Mucosa of descending colon (tissue), 3 donors: ENCODE measurements at regions not wholly inside any gene's neighbourhood (a gene's known extent, or its start where the extent isn't known, plus 50 kb on each side); places are given as distances from the start of the nearest gene placed in this dataset.
"Not testable (repeated sequence)": the region's sequence is repeated elsewhere in the genome, so short reads cannot be mapped to it uniquely, and the experiment has no call there.

Experiments used
- ATAC-seq: fragments of 200-7000 bp; cut with Tn5 transposase; one replicate; pipeline ENCODE4 v1.9.1; 2020; ENCODE audit warnings: mild to moderate bottlenecking, moderate library complexity
- DNase-seq, 3 donors: peaks; one replicate each; pipeline ENCODE4 v3.0.0-alpha.2; 2020
- H3K36me3 ChIP-seq: fragments of 200-600 bp; one replicate; pipeline ENCODE4 v1.8.0; 2021; ENCODE audit warnings: low read depth, mild to moderate bottlenecking
- H3K4me1 ChIP-seq: fragments of 200-600 bp; one replicate; pipeline ENCODE4 v1.8.0; 2021; ENCODE audit warnings: low read depth, mild to moderate bottlenecking
- H3K4me3 ChIP-seq: fragments of 200-600 bp; one replicate; pipeline ENCODE4 v1.8.0; 2021; ENCODE audit warnings: mild to moderate bottlenecking
- H3K9me3 ChIP-seq: fragments of 200-600 bp; one replicate; pipeline ENCODE4 v1.8.0; 2021; ENCODE audit warnings: mild to moderate bottlenecking
- CTCF ChIP-seq: fragments of 200-600 bp; IDR thresholded peaks from one replicate; pipeline ENCODE4 v1.8.0; 2022; ENCODE audit warnings: antibody characterized with exemption, mild to moderate bottlenecking
- intact Hi-C, 2 donors: fragments of 100-400 bp; cut with DNase I in 1 of 2; cut with micrococcal nuclease in 1 of 2; formaldehyde crosslinking; loops; one replicate each; pipeline versions ENCODE4 v1.11.0 to v1.11.1; 2022; cut with DNase I, micrococcal nuclease
- donor health status: DM: no; HTN: no; CAD: no; lungs with moderate emphysema.
- donor health status: DM: no; HTN: no; CAD: no.
- donor health status: DM: no; HTN: yes; CAD: no.

GRCh38 chr9:2386566-2386965, 235.0 kb upstream of the VLDLR start:
- intact Hi-C loops = no loop called here
- Histone ChIP-seq H3K4me3 (no peak overlapping the region), H3K4me1 (no peaks in the 10 kb centered on the region), H3K36me3 (no peaks in the 10 kb centered on the region), H3K9me3 (no peaks in the 10 kb centered on the region)
- ATAC-seq (no peak), DNase-seq (no peak)
- TF ChIP-seq CTCF = no peak

- intact Hi-C loops = no loop called here
- DNase-seq (no peak), ATAC-seq (no peak)
These were observed 234.4 kb upstream of the VLDLR start for GRCh38 chr9:2387166-2387565.

GRCh38 chr9:2389404-2389803, 232.2 kb upstream of the VLDLR start:
- no peaks in the 10 kb centered on the region for H3K9me3 ChIP-seq
- DNase-seq (no peak), ATAC-seq (no peak)
- no peaks in the 10 kb centered on the region for H3K36me3 ChIP-seq
- intact Hi-C loops = no loop called here
- TF ChIP-seq CTCF = no peak
- no peaks in the 10 kb centered on the region for H3K4me1 ChIP-seq
- no peak overlapping the region for H3K4me3 ChIP-seq

More at GRCh38 chr9:2387166-2387565, 234.4 kb upstream of the VLDLR start:
- TF ChIP-seq CTCF = no peak
- Histone ChIP-seq H3K4me1 (no peaks in the 10 kb centered on the region), H3K9me3 (no peaks in the 10 kb centered on the region), H3K4me3 (no peak overlapping the region), H3K36me3 (no peaks in the 10 kb centered on the region)

GRCh38 chr9:2390028-2390427, 231.6 kb upstream of the VLDLR start:
- ATAC-seq = no peak
- intact Hi-C loops = no loop called here
- TF ChIP-seq CTCF = no peak

GRCh38 chr9:2391509-2392132, 230.0 kb upstream of the VLDLR start:
- H3K4me3 ChIP-seq, DNase-seq, H3K36me3 ChIP-seq, H3K4me1 ChIP-seq, H3K9me3 ChIP-seq, ATAC-seq, intact Hi-C loops: not testable (repeated sequence)

More at GRCh38 chr9:2390028-2390427, 231.6 kb upstream of the VLDLR start:
- Histone ChIP-seq H3K4me1 (no peaks in the 10 kb centered on the region), H3K4me3 (no peak overlapping the region), H3K36me3 (no peaks in the 10 kb centered on the region), H3K9me3 (no peaks in the 10 kb centered on the region)
- DNase-seq = no peak

GRCh38 chr9:2394087-2394741, 227.4 kb upstream of the VLDLR start:
- ATAC-seq, intact Hi-C loops, H3K9me3 ChIP-seq, H3K4me3 ChIP-seq, H3K4me1 ChIP-seq, H3K36me3 ChIP-seq, DNase-seq: not testable (repeated sequence)
